ENCODE measurements at regions not wholly inside any gene's neighbourhood (a gene's known extent, or its start where the extent isn't known, plus 50 kb on each side); places are given as distances from the start of the nearest gene placed in this dataset.
"Not testable (repeated sequence)": the region's sequence is repeated elsewhere in the genome, so short reads cannot be mapped to it uniquely, and the experiment has no call there.

DNA sequence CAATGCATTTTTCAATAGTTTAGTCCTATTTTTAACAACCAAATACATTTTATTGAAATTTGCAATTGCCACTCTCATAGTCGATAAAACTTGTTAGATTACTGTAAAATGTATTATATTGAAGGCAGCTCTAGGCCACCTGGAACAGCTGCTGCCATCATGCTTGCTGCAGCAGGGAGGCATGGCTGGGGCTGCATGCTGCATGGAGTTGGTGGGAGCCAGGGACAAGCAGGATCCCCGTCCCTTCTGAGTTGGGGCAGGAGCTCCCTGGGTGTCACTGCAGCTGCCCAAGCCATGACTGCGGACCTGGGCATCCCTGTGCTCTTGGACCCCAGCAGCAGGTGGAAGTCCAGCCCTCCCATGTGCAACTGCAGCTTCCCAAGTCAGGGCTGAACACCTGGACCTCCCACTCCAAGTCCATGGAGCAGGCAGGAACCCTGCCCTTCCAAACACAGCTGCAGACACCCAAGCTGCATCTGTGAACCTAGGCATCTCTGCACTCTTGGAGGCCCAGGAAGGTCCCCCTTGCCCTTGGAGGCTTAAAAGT, 742.0 kb downstream of the ZBBX start:
- no peak for FAIRE-seq

DNA sequence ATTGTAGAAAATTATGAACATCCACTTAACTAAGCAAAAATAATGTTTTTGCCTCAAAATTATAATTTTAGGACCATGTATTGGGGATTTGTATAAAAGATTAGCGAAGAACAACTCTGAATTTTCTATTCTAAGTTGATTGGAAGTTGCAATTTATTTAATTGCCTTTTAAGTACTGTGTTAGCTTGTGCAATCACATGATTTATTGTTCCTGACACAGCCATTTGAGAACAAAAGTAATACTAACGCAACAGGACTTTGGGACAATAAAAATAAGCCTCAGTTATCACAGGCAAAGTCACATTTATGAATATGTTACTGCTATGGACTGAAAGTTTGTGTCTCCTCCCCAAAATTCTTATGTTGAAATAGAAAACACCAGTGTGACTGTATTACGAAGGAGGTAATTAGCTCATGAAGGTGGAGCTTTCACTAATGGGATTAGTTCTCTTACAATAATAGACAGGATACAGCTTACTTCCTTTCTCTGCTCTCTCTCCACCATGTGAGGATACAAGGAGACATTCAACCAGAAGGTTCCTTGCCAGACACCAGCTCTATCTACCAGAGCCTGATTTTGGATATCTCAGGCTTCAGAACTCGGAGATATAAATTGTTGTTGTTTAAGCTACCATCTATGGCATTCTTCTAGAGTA, 745.9 kb downstream of the ZBBX start:
- FAIRE-seq, result no peak

DNA sequence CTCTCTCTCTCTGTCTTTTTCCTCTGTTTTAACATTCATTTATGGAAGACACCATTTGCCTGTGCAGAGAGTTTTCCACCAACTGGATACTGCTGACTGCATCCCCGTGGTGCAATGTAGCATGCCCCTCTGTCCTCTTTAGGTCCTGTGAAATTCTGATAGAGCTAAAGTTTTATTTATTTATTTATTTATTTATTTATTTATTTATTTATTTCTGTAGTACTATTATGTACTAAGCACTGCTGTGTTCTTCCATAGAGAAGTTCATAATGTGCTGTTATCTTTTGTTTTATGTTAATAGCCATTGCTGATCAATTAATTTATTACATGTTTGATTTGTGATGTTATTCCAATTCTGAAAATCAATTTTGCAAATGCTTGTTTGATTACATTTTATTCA, 749.9 kb downstream of the ZBBX start:
- FAIRE-seq, result no peak

DNA sequence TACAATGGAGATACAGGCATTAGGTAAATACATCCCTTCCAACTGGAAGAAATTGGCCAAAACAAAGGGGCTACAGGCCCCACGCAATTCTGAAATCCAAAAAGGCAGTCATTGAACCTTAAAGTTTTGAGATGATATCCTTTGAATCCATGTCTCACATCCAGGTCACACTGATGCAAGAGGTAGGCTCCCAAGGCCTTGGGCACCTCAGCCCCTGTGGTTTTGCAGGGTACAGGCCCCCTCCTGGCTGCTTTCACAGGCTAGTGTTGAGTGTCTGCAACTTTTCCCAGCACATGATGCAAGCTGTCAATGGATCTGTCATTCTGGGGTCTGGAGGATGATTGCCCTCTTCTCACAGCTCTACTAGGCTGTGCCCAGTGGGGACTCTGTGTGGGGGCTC, 766.7 kb downstream of the ZBBX start:
- no peak for FAIRE-seq

DNA sequence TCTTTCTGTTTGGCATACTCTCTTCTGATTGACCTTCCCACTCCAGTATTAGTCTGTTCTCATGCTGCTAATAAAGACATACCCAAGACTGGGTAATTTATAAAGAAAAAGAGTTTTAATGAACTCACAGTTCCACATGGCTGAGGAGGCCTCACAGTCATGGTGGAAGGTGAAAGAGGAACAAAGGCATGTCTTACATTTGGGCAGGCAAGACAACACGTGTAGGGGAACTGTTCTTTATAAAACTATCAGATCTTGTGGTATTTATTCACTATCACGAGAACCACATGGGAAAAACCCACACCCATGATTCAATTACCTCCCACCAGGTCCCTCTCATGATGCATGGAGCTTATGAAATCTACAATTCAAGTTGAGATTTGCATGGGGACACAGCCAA, 767.3 kb downstream of the ZBBX start:
- not testable (repeated sequence) for FAIRE-seq

DNA sequence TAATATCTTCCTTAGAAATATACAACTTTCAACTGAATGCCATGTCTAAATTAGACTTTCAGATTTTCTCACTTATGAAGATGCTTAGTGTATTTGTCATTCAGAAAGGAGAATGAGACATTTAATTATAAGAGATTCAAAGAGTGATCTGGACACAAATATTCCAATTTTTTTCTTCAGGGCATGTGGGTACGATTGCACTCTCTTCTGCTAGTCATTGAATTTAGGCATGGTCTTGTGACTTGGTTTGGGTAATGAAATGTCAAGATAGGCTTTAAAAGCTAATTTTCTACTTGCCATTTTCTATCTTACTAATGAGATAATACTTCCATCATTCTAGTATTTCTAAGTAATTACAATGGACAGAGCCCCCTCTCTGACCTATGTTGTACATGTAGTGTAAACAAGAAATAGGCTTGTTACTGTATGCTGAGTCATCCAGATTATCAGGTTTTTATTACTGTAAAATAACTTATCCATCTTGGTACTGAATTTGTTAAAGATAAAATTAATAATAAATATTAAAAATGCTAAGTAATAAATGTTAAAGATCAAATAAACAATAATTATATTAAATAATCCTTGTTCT, 770.8 kb upstream of the BCHE start:
- FAIRE-seq, result no peak

DNA sequence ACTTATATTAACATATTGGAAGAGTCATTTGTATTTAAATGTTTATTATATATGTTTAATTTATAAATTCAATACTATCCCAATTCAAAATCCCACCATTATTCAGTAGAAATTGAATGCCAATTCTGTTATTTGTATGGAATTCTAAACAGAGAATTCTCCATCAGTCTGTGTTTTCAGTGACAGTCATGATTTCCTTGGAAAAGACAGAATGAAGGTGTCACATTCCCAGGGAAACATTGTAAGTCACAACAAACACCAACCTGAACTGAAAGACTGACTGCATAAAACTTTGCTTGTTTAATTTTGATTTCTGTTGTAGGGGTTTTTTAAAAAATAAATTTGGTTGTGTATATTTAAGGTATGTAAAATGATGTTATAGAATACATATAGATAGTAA, 769.8 kb upstream of the BCHE start:
- no peak for FAIRE-seq

DNA sequence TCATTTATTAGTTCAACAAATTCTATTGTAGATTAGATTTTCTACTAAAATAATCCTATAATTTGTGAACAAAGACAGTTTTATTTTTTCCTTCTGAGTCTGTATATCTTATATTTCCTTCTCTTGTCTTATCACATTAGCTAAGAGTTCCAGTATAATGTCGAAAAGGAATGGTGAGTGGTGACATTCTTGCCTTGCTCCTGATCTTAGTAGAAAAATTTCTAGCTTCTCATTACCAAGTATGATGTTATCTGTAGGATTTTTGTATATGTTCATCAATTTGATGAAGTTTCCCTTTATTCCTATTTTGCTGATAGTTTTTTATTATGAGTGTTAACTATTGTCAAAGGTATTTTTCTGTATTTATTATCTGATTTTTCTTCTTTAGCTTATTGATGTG, 756.6 kb upstream of the BCHE start:
- FAIRE-seq, result no peak

DNA sequence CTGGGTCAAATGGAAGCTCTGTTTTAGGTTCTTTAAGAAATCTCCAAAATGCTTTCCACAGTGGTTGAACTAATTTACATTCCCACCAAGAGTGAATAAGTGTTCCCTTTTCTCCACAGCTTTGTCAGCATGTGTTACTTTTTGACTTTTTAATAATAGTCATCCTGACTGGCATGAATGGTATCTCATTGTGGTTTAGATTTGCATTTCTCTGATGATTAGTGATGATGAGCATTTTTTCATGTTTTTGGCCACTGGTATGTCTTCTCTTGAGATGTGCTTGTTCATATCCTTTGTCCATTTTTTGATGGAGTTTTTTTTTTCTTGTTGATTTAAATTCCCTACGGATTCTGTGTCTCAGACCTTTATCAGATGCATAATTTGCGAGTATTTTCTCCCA, 745.0 kb upstream of the BCHE start:
- FAIRE-seq, result no peak

DNA sequence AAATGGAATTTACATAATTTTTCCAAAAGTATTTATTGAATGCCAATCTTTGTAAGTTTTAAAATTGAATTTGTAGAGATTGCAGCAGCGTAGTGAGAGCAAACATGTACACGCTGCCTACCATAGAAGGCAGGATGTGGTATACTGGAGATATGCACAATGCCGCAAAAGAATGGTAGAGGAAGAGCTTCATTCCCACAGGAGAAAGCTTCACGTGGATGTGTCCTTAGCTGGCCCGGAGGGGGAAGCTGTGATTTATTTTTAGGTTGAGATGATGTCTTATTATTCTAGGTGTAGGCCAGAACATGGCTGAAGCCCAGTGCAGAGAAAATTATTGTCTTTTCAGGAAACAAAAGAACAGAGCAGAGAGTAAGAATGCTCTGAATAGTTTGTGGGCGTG, 743.3 kb upstream of the BCHE start:
- FAIRE-seq, result no peak

DNA sequence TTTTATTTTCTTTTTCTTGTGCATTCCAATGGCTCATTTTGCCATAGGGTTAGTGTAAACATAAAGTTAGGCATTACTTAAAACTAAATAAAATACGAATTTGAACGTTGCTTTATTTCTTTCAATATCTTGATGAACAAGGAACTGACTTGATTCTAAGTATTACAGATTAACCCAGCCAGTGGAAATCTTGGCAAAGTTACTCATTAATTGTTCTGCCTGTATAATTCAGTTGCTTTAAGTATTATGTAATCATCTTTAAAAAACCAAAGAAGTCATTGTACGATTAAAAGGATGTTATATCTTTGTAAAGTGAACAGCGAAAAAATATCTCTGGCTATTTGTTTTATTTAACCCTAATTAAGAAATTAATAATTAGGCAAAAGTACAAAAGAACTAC, 737.9 kb upstream of the BCHE start:
- no peak for FAIRE-seq

DNA sequence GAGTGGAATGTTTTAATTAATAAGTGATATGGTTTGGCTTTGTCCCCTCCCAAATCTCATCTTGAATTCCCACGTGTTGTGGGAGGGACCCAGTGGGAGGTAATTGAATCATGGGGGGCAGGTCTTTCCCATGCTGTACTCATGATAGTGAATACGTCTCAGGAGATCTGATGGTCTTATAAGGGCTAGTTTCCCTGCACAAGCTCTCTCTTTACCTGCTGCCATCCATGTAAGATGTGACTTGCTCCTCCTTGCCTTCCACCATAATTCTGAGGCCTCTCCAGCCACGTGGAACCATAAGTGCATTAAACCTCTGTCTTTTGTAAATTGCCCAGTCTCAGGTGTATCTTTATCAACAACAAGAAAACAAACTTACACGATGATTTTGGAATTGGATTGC, 734.5 kb upstream of the BCHE start:
- FAIRE-seq, result not testable (repeated sequence)

DNA sequence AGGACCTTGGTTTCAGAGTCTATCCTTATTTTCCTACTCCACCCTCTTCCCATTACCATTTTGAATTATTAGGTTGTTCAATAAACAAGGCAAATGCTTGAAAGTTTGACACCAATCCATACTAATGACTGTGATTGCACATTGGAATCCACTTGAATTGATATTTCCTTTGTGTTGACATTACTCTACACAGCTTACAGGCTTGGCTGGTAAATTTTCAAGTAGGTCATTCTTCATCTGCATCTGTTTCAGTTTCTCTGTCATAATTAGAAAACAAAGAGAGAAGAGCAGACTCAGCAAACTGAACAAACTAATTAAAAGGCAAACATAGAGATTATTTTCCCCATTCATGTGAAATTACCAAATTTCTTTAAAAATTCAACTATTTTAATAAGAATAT, 732.9 kb upstream of the BCHE start:
- FAIRE-seq, result no peak

DNA sequence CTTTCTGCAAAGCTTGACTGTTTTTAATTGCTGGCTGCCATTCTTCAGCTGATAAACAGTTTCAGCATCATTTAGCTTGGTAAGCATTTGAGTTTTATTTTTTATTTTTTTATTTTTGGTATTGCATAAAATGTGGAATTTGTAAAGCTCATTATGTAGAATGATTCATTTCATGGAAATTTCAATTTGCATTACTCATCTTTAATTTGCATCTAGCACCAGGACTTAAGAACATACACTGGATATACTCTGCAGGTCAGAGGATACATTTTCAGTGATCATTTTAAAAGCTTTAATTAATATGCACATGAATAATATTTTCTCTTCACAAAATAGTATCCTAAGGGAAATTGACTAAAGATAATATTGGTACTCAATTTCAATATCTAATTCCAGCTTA, 732.4 kb upstream of the BCHE start:
- no peak for FAIRE-seq

DNA sequence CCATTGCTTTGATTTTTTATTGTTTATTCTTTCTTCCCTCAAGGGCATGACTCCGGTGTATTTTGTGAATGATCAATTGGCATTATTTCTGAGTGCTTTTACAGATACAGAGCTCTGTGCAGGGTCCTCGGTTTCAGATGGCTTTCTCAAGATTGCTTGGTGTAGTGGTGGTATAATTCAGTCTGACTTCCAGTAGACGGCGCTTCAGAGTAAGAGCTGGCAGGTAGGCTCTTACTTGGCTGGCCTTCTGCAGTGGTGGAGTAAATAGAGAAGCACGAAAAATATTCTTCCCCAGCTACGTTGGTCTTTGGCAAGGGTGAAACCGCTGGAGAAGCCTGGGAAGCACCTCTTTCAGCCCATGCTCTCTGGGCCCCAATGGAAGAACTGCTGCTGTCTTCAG, 723.0 kb upstream of the BCHE start:
- FAIRE-seq, result no peak

DNA sequence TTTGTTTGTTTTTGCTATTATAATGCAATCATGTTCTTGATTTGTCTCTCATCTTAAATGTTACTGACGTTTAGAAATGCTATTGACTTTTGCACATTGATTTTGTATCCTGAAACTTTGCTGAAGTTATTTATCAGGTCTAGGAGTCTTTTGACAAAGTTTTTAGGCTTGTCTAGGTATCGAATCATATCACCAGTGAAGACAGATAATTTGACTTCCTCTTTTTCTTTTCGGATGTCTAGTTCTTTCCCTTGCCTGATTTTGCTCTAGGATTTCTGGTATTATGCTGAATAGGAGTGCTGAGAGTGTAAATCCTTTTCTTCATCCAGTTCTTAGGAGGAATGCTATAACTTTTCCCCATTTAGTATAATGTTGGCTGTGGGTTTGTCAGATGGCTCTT, 719.7 kb upstream of the BCHE start:
- no peak for FAIRE-seq

DNA sequence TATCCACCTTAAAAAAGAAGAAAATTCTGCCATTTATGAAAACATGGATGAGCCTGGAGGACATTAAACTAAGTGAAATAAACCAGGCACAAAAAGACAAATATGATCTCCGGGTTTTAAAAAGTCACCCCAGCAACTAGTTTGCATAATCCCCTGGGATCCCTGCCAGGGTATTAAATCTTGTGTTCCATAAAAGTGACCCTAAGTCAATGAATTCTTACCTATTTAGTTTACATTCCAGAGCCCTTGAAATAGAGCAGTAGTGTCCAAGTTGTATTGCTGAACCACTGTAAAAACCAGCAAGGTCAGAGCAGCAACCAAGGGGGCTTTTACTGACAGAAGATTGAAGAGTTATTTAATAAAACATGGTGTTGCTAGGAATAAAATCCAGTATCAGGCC, 716.8 kb upstream of the BCHE start:
- FAIRE-seq, result no peak

DNA sequence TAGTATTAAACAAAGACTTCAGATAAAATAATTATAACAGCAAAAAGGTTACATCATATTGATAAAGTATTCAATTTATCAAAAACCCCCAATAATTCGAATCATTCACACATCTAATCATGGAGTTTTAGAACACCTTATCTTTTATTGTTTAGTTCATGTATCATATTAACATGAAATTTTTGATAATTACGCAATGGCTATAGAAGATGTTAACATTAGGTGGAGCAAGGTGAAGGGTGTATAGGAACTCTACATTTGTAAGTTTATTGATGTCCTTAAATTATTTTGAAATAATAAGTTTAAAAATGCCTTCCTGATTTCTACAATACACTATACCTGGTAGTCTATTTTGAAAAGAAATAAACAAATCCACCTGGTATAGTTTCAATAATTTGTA, 696.5 kb upstream of the BCHE start:
- FAIRE-seq, result no peak

DNA sequence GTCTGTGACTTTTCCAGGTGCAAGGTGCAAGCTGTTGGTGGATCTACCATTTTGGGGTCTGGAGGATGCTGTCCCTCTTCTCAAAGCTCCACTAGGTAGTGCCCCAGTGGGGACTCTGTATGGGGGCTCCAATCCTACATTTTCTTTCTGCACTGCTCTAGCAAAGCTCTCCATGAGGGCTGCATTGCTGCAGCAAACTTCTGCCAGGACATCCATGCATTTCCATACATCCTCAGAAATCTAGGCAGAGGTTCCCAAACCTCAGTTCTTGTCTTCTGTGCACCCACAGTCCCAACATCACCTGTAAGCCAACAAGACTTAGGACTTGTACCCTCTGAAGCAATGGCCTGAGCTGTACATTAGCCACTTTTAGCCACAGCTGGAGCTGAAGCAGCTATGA, 694.5 kb upstream of the BCHE start:
- FAIRE-seq, result no peak

DNA sequence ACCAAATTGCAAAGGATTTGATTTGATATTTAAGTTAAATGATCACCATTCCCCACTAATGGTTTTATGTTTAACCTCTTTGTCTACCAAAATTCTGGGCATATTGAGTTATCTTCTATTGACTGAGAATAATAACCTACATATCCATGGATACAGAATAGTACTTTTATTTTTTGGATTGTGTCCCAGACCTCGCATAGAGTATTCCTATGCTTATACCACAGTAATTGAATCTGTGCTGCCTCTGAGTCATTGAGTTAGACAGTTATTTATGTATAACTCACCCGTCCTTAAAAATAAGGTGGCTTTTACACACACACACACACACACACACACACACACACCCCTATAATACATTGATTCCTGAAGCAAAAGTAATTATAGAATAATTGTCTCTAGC, 690.1 kb upstream of the BCHE start:
- no peak for FAIRE-seq

DNA sequence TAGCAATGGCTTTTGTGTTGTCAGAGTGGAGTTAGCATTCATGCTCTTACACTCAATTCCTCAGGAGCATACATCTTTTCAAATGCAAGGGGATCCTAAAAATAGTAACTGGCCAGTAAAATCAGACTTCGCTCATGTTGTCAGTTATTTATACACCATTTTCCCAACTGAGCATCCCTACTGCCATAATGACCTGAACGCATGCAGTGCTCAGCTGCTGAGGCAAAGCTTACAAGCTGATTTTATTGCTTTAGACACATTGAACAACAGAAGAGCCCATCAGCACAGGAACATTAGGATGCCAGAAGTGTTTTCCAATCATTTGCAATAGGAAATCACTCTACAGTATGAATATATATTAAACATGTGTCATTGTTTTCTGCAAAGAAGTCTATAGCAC, 689.7 kb upstream of the BCHE start:
- no peak for FAIRE-seq

DNA sequence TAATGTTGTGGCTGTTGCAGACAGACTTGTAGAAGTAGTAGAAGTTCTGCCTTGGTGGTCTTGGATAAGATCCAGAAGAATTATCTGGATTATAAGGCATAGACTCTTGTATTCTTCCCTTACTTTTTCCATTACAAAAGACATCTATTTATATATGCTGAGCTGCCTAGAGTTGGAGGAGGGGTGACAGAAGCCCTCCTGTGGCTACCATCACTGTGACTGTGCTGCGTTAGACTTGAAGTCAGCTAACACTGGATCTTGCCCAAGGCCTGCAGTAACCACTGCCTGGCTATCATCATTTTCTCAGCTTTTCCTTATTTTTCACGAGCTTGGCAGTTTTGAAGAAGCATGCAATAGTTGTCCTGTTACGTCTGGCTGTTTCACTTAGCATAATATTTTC, 684.8 kb upstream of the BCHE start:
- FAIRE-seq, result no peak

DNA sequence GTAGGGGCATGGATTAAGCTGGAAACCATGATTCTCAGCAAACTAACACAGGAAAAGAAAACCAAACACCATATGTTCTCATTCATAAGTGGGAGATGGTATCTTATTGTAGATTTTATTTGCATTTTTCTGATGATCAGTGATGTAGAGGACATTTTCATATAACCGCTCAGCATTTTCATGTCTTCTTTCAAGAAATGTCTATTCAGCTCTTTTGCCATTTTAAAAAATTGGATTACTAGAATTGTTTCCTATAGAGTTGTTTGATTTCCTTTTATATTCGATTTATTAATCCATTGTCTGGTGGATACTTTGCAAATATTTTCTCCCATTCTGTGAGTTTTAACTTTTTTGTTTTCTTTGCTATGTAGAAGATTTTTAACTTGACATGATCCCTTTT, 682.2 kb upstream of the BCHE start:
- no peak for FAIRE-seq

DNA sequence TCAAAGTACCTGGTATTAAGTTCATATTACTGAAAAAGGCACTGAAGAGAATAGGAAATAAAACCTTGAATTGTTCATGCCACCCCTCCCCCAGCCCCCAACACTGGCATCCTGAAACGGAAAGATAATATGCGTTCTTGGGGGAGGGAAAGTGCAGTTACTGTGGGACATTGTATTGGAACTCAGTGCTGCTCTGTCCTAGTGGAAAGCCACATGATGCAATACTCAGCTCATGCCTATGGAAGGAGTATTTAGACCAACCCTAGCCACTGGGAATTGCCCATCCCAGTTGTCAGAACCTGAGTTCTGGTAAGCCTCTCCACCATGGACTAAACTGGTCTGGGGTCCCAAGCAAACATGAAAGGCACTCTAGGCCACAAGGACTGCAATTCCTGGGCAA, 680.8 kb upstream of the BCHE start:
- FAIRE-seq, result no peak

DNA sequence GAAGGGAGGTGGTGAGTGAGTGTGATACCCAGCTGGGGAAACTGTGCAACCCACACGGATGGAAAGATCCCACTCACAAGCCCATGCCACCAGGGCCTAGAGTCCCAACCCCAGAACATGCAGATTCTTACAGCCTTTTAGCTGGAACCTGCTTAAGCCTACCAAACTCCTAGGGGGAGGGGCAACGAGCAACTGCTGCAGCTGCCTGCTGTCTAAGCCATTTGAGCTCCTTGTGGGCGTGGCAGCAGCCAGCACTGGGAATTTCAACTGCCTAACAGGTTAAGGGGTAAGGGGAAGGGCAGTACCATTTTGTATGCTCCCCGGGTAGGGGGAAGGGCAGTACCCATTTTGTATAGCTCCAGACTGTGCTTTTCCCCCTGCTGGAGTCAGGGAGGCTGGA, 673.2 kb upstream of the BCHE start:
- no peak for FAIRE-seq

Data from TTC549 (cell line).